ENCODE measurements at regions not wholly inside any gene's neighbourhood (a gene's known extent, or its start where the extent isn't known, plus 50 kb on each side); places are given as distances from the start of the nearest gene placed in this dataset.

GRCh38 chr13:57823704-57824103, 192.2 kb downstream of the PCDH17 start:
- Histone ChIP-seq H3K9me3 (no peaks in the 10 kb centered on the region), H3K4me3 (no peak overlapping the region), H3K4me1 (no peaks in the 10 kb centered on the region), H3K36me3 (no peaks in the 10 kb centered on the region), H3K27ac (no peak overlapping the region), H3K27me3 (no peaks in the 10 kb centered on the region)
- DNase-seq = no peak
- TF ChIP-seq POLR2A (IDR thresholded peaks at IDR 0.05) (no peak), CTCF (IDR thresholded peaks at IDR 0.05) (no peak)

DNA sequence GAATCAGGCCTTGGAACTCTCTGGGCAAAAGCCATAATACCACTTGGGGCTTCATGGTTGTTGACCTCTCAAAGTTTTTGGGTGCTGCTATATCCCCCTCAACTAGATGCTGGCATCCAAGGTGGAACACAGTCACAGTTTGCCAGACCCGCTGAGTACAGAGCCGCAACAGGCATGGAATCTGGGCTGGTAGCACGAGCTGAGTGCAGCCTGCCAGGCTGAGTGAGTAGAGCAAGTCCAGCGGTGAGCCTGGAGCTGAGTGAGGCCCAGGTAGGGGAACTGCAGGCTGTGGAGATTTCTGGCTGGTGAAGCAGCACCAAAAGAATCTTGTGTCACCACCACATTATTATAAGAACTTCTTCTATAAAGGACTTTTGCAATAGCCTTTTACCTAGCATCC, 192.6 kb downstream of the PCDH17 start:
- Histone ChIP-seq H3K9me3 (no peaks in the 10 kb centered on the region), H3K27ac (no peak overlapping the region), H3K27me3 (no peaks in the 10 kb centered on the region), H3K36me3 (no peaks in the 10 kb centered on the region), H3K4me1 (no peaks in the 10 kb centered on the region), H3K4me3 (no peak overlapping the region)
- DNase-seq = no peak
- TF ChIP-seq CTCF (IDR thresholded peaks at IDR 0.05) (no peak), POLR2A (IDR thresholded peaks at IDR 0.05) (no peak)

DNA sequence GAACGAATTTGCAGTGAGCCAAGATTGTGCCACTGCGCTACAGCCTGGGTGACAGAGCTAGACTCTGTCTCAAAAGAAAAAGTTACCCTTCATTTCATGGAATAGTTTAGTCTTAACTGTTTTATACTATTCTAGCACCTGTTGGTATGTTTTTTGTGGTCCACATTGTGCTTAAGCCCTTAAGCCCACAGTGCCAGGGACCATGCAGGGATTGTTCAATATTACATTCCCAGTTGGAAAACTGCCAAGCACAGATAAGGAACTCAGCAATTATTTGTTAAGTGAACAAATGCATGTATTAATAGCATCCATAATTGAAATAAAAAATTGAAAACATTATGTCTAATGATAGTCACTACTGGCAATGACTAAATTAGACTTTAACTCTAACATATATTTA, 193.5 kb downstream of the PCDH17 start:
- H3K4me3 ChIP-seq = no peak overlapping the region
- H3K4me1 ChIP-seq = no peaks in the 10 kb centered on the region
- no peaks in the 10 kb centered on the region for H3K36me3 ChIP-seq
- no peaks in the 10 kb centered on the region for H3K27me3 ChIP-seq
- TF ChIP-seq CTCF (IDR thresholded peaks at IDR 0.05) = no peak
- TF ChIP-seq POLR2A (IDR thresholded peaks at IDR 0.05) = no peak
- DNase-seq = no peak
- no peak overlapping the region for H3K27ac ChIP-seq
- H3K9me3 ChIP-seq = no peaks in the 10 kb centered on the region

GRCh38 chr13:57829496-57829895, 198.0 kb downstream of the PCDH17 start:
- H3K27me3 ChIP-seq = no peaks in the 10 kb centered on the region
- H3K4me3 ChIP-seq = no peak overlapping the region
- H3K36me3 ChIP-seq = no peaks in the 10 kb centered on the region
- no peaks in the 10 kb centered on the region for H3K4me1 ChIP-seq
- DNase-seq = no peak
- TF ChIP-seq POLR2A (IDR thresholded peaks at IDR 0.05) (no peak), CTCF (IDR thresholded peaks at IDR 0.05) (no peak)
- no peak overlapping the region for H3K27ac ChIP-seq
- no peaks in the 10 kb centered on the region for H3K9me3 ChIP-seq

GRCh38 chr13:57832187-57832586, 200.6 kb downstream of the PCDH17 start:
- no peaks in the 10 kb centered on the region for H3K4me1 ChIP-seq
- TF ChIP-seq CTCF (IDR thresholded peaks at IDR 0.05) = no peak
- TF ChIP-seq POLR2A (IDR thresholded peaks at IDR 0.05) = no peak
- H3K36me3 ChIP-seq = no peaks in the 10 kb centered on the region
- no peak for DNase-seq
- H3K27me3 ChIP-seq = no peaks in the 10 kb centered on the region
- no peak overlapping the region for H3K4me3 ChIP-seq
- H3K9me3 ChIP-seq = no peaks in the 10 kb centered on the region
- no peak overlapping the region for H3K27ac ChIP-seq

- no peak overlapping the region for H3K27ac ChIP-seq
Measured at GRCh38 chr13:57837801-57838200, 206.3 kb downstream of the PCDH17 start.

More at GRCh38 chr13:57837801-57838200, 206.3 kb downstream of the PCDH17 start:
- H3K4me1 ChIP-seq = no peaks in the 10 kb centered on the region
- DNase-seq = no peak
- no peaks in the 10 kb centered on the region for H3K9me3 ChIP-seq
- no peak overlapping the region for H3K4me3 ChIP-seq
- no peaks in the 10 kb centered on the region for H3K27me3 ChIP-seq
- no peaks in the 10 kb centered on the region for H3K36me3 ChIP-seq
- no peak for TF ChIP-seq CTCF (IDR thresholded peaks at IDR 0.05)
- no peak for TF ChIP-seq POLR2A (IDR thresholded peaks at IDR 0.05)

Measured in Peyer's patch (tissue), 4 donors.